GM12878 (cell line): ENCODE measurements at regions not wholly inside any gene's neighbourhood (a gene's known extent, or its start where the extent isn't known, plus 50 kb on each side); places are given as distances from the start of the nearest gene placed in this dataset.

Source experiments
- ATAC-seq: fragments of 200-7000 bp; cut with Tn5 transposase; 3 replicates; pipeline ENCODE4 v1.9.1; 2020; ENCODE audit warnings: mild to moderate bottlenecking, moderate library complexity
- BruUV-seq: library from RNA; stranded (reverse); fragments of 400-500 nt; replicated peaks from 2 replicates; lab custom pipeline; 2021; lab: Mats Ljungman, UMichigan
- CTCF ChIA-PET: fragments of 300-600 bp; sonication (Branson Sonifier 250); formaldehyde crosslinking; extraction: SDS; loops from one replicate; lab custom pipeline; 2021; ENCODE audit warnings: inconsistent platforms; lab: Yijun Ruan, JAX
- POLR2A ChIA-PET: fragments of 350-600 bp; formaldehyde crosslinking; extraction: SDS; loops from one replicate; lab custom pipeline; 2021; ENCODE audit warnings: inconsistent platforms; lab: Charles Lee
- RAD21 ChIA-PET: fragments of 300-600 bp; sonication (Branson Sonifier 250); formaldehyde crosslinking; loops from one replicate; lab custom pipeline; 2023; ENCODE audit warnings: antibody characterized with exemption; ENCODE audit not compliant: unreplicated experiment; lab: Charles Lee
- SMC1A ChIA-PET: fragments of 300-600 bp; sonication (Branson Sonifier 250); formaldehyde crosslinking; loops from one replicate; lab custom pipeline; 2023; ENCODE audit not compliant: unreplicated experiment, uncharacterized antibody; lab: Charles Lee
- DNase-seq: peaks from one replicate; pipeline ENCODE4 v3.0.0-alpha.2; 2011; ENCODE audit warnings: low read depth, low spot score
- FAIRE-seq: peaks from 3 replicates; lab custom pipeline; 2011; peaks lifted over from hg19 to GRCh38; lab: Jason Lieb, UNC
- H2AFZ ChIP-seq: 2 replicates; pipeline ENCODE4 v1.6.0; 2011; ENCODE audit warnings: low read depth, low read length, control low read depth; ENCODE audit not compliant: control insufficient read depth
- H3K27ac ChIP-seq: 2 replicates; pipeline ENCODE4 v1.5.1; 2011; ENCODE audit warnings: control low read depth; ENCODE audit not compliant: control insufficient read depth, insufficient read depth
- H3K27me3 ChIP-seq, 2 experiments: replicated peaks in 1 of 2; 2 replicates each; pipeline versions ENCODE4 v1.6.0 to v1.6.1; 2011; ENCODE audit warnings: low read length in 1 of 2; ENCODE audit not compliant: control insufficient read depth in 2 of 2, insufficient read depth in 2 of 2
- H3K36me3 ChIP-seq, 2 experiments: 2 replicates each; pipeline ENCODE4 v1.5.1; 2011; ENCODE audit warnings: low read length in 1 of 2; ENCODE audit not compliant: control insufficient read depth in 2 of 2, insufficient read depth in 2 of 2
- H3K4me1 ChIP-seq: 2 replicates; pipeline ENCODE4 v1.6.1; 2011; ENCODE audit warnings: mild to moderate bottlenecking, low read length, moderate library complexity, mixed read lengths; ENCODE audit not compliant: control insufficient read depth, insufficient read depth
- H3K4me2 ChIP-seq: 2 replicates; pipeline ENCODE4 v1.6.0; 2011; ENCODE audit warnings: control low read depth; ENCODE audit not compliant: control insufficient read depth, insufficient read depth
- H3K4me3 ChIP-seq: fragments of 200-600 bp; sonication (generic); 2 replicates; pipeline ENCODE4 v1.5.1; 2016
- H3K79me2 ChIP-seq: 2 replicates; pipeline ENCODE4 v1.6.0; 2011; ENCODE audit warnings: low read length; ENCODE audit not compliant: control insufficient read depth, insufficient read depth
- H3K9ac ChIP-seq: 2 replicates; pipeline ENCODE4 v1.8.0; 2011; ENCODE audit warnings: low read length, control low read depth, mixed read lengths; ENCODE audit not compliant: control insufficient read depth, insufficient read depth
- H3K9me3 ChIP-seq: replicated peaks from 3 replicates; pipeline ENCODE4 v1.5.1; 2011; ENCODE audit warnings: mild to moderate bottlenecking, low read length; ENCODE audit not compliant: control insufficient read depth, insufficient read depth
- H4K20me1 ChIP-seq: 2 replicates; pipeline ENCODE4 v1.6.0; 2011; ENCODE audit not compliant: control insufficient read depth, insufficient read depth
- BACH1 ChIP-seq: fragments of 450-650 bp; IDR thresholded peaks from 2 replicates; pipeline ENCODE4 v1.6.1; 2017; ENCODE audit warnings: mild to moderate bottlenecking, borderline replicate concordance
- FOXK2 ChIP-seq: fragments of 450-650 bp; IDR thresholded peaks from 2 replicates; pipeline ENCODE4 v1.6.1; 2017; ENCODE audit warnings: mild to moderate bottlenecking, moderate library complexity
- JUNB ChIP-seq: IDR thresholded peaks from 2 replicates; pipeline ENCODE4 v1.6.1; 2016; ENCODE audit warnings: antibody characterized with exemption, mild to moderate bottlenecking
- MEF2B ChIP-seq: fragments of 450-650 bp; IDR thresholded peaks from 2 replicates; pipeline ENCODE4 v1.6.1; 2018; ENCODE audit warnings: mild to moderate bottlenecking, moderate library complexity; ENCODE audit not compliant: partially characterized antibody, poor library complexity, severe bottlenecking
- MTA2 ChIP-seq: fragments of 450-650 bp; IDR thresholded peaks from 2 replicates; pipeline ENCODE4 v1.6.1; 2016; ENCODE audit warnings: low read depth, mild to moderate bottlenecking, moderate library complexity
- NFIC ChIP-seq: IDR thresholded peaks from 2 replicates; pipeline ENCODE4 v1.6.1; 2012; ENCODE audit warnings: low read depth, mild to moderate bottlenecking, inconsistent platforms, low read length, moderate library complexity
- NFYA ChIP-seq: IDR thresholded peaks from 2 replicates; pipeline ENCODE4 v1.6.1; 2011; ENCODE audit warnings: low read depth, mild to moderate bottlenecking, low read length, improper control_type of control experiment, borderline replicate concordance
- PAX8 ChIP-seq: fragments of 450-650 bp; IDR thresholded peaks from 2 replicates; pipeline ENCODE4 v1.6.1; 2017; ENCODE audit warnings: mild to moderate bottlenecking, moderate library complexity
- RUNX3 ChIP-seq: IDR thresholded peaks from 2 replicates; pipeline ENCODE4 v1.6.1; 2012; ENCODE audit warnings: low read length, inconsistent platforms
- SMAD1 ChIP-seq: fragments of 450-650 bp; IDR thresholded peaks from 2 replicates; pipeline ENCODE4 v1.6.1; 2018; ENCODE audit warnings: mild to moderate bottlenecking, low read depth; ENCODE audit not compliant: partially characterized antibody
- SREBF2 ChIP-seq: IDR thresholded peaks from 2 replicates; pipeline ENCODE4 v1.6.1; 2012; ENCODE audit warnings: mild to moderate bottlenecking, low read length
- STAT3 ChIP-seq: IDR thresholded peaks from 2 replicates; pipeline ENCODE4 v1.6.1; 2011; ENCODE audit warnings: low read depth, low read length, improper control_type of control experiment
- ZNF207 ChIP-seq: fragments of 450-650 bp; IDR thresholded peaks from 2 replicates; pipeline ENCODE4 v1.6.1; 2014; ENCODE audit warnings: antibody characterized with exemption, mild to moderate bottlenecking, borderline replicate concordance
- WGBS: methylation state at CpG from one replicate; pipeline ENCODE4 v1.1.6; 2016; ENCODE audit warnings: low lambda C conversion rate; ENCODE audit not compliant: insufficient replicate concordance, insufficient coverage; ENCODE audit errors: missing lambda C conversion rate; 5-methylcytosine and 5-hydroxymethylcytosine counted together
- in situ Hi-C: fragments of 300-500 bp; cut with MboI; formaldehyde crosslinking; loops from 9 replicates; pipeline ENCODE4 v1.14.3; 2018; ENCODE audit warnings: mixed read lengths
- intact Hi-C: fragments of 100-400 bp; cut with micrococcal nuclease; formaldehyde crosslinking; loops from one replicate; pipeline ENCODE4 v1.14.2; 2022; ENCODE audit not compliant: unreplicated experiment

DNA sequence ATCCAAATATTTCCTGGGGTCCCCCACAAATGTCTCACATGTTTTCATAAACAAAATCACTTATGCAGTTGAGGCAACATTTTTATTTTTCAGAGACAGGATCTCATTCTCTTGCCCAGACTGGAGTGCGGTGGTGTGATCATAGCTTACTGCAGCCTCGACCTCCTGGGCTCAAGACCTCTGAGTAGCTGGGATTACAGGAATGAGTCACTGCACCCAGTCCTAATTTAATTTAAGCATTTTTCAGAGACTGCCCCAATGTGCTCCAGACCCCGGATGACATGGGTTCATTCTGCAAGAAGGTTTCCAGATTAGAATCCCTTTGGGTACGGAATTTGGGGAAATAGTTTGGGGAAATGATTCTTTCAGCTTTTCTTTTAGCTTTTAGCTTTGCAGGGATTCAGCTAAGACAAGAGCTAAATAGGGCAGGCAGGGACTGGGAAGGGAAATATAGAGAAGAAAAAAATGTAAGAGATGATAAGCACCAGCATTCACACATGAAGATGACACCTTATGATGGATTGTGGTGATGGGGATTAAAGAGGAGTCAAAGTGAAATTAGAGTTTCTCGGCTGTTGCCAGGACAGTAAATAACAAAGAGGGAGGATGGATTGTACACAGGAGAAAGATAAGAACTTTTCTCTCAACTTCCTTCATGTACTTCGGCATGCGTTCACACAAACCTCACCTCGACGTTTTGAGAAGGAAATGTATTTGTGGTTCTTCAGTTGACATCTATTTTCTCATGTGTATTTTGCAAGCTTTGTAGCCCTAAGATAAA lies 169.4 kb upstream of the TAB2 start (continued):
- TF ChIP-seq SREBF2 (no peak), PAX8 (no peak), ZNF207 (no peak), BACH1 (peak; percentile 16; the same call in 1 of the 2 replicates), RUNX3 (no peak; the same call in 1 of the 2 replicates), MTA2 (peak; percentile 70), STAT3 (no peak), FOXK2 (no peak), NFYA (no peak)
- TF ChIP-seq, all 136 proteins: peak for 32

DNA sequence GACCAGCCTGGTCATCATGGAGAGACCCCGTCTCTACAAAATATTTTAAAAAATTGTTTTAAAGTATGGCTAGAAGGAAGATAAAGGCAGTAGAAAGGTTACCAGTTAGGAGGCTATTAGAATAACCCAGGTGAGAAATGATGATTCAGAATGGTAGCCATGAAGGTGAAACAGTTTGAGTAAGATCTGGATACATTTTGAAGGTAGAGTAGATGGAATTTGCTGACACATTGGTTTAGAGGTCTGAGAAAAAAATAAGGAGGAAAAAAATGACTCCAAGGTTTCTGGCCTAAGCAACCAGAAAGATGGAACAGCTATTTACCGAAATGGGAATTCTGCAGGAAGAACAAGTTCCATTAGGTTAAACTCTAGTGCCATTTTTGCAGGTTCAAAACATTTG lies 167.9 kb upstream of the TAB2 start:
- SMC1A ChIA-PET = interaction anchor here (1.0 to 1.1 kb wide), 2 partner anchors 10 to 116 kb away, joined by 3 read pairs; no protein-coding TSS in a partner anchor
- no TSS peak for BruUV-seq
- no peaks in the 10 kb centered on the region for H4K20me1 ChIP-seq
- in situ Hi-C loops = no loop called here
- no peak overlapping the region for H3K4me3 ChIP-seq
- no peak overlapping the region for H2AFZ ChIP-seq
- ATAC-seq (no peak), FAIRE-seq (no peak), DNase-seq (no peak)
- no peaks in the 10 kb centered on the region for H3K36me3 ChIP-seq
- H3K79me2 ChIP-seq = no peaks in the 10 kb centered on the region
- H3K4me1 ChIP-seq = peaks cover 4% of the 10 kb centered on the region
- H3K9me3 ChIP-seq = peaks cover 1% of the 10 kb centered on the region; the same call in 1 of the 3 replicates
- intact Hi-C loops = loop anchor here (5.0 kb wide), 1 partner anchor 63 kb away; no protein-coding TSS in a partner anchor
- no peak overlapping the region for H3K9ac ChIP-seq
- POLR2A ChIA-PET = no interaction called here
- RAD21 ChIA-PET = no interaction called here
- 72% methylated on average over 2 of the region's 2 CpGs for WGBS
- H3K27me3 ChIP-seq = no peaks in the 10 kb centered on the region
- CTCF ChIA-PET = interaction anchor here (2.0 kb wide), 1 partner anchor 15 kb away, joined by 8 read pairs; no protein-coding TSS in a partner anchor
- H3K27ac ChIP-seq = no peak overlapping the region
- peak; percentile 37; the same call in 1 of the 2 replicates for TF ChIP-seq JUNB
- TF ChIP-seq MEF2B = no peak
- no peak for TF ChIP-seq NFIC
- no peak for TF ChIP-seq SMAD1
- no peak overlapping the region for H3K4me2 ChIP-seq
